Ascending aorta (tissue), 2 donors: ENCODE measurements at regions not wholly inside any gene's neighbourhood (a gene's known extent, or its start where the extent isn't known, plus 50 kb on each side); places are given as distances from the start of the nearest gene placed in this dataset.

ENCODE experiments used
- DNase-seq, 2 donors: peaks; one replicate each; pipeline ENCODE4 v3.0.0-alpha.2; 2019; ENCODE audit warnings: low spot score in 2 of 2
- H3K27ac ChIP-seq, 2 donors: fragments of 200-600 bp; sonication (generic); one replicate each; pipeline ENCODE4 v1.5.1; 2016 to 2017; ENCODE audit warnings: mild to moderate bottlenecking in 1 of 2
- H3K27me3 ChIP-seq: fragments of 200-600 bp; sonication (generic); one replicate; pipeline ENCODE4 v1.5.1; 2017
- H3K36me3 ChIP-seq, 2 donors: fragments of 200-600 bp; sonication (generic); one replicate each; pipeline ENCODE4 v1.5.1; 2016
- H3K4me1 ChIP-seq, 2 donors: fragments of 200-600 bp; sonication (generic); one replicate each; pipeline ENCODE4 v1.5.1; 2016 to 2017; ENCODE audit warnings: mild to moderate bottlenecking in 1 of 2
- H3K4me3 ChIP-seq, 2 donors: fragments of 200-600 bp; sonication (generic); one replicate each; pipeline ENCODE4 v1.5.1; 2016 to 2017; ENCODE audit warnings: mild to moderate bottlenecking in 1 of 2
- H3K9me3 ChIP-seq, 2 donors: fragments of 200-600 bp; sonication (generic); one replicate each; pipeline ENCODE4 v1.5.1; 2016
- intact Hi-C: fragments of 100-400 bp; cut with DNase I; formaldehyde crosslinking; loops from one replicate; pipeline ENCODE4 v1.15.1; 2023
- TF ChIP-seq, protein P1 (sequence below), 3 experiments: fragments of 200-600 bp in 2 of 3; fragments of 450-650 bp in 1 of 3; sonication (generic) in 2 of 3; IDR thresholded peaks; one replicate each; pipeline ENCODE4 v1.5.1; 2016 to 2019; ENCODE audit warnings: antibody characterized with exemption in 3 of 3, mild to moderate bottlenecking in 1 of 3, moderate library complexity in 1 of 3

DNA sequence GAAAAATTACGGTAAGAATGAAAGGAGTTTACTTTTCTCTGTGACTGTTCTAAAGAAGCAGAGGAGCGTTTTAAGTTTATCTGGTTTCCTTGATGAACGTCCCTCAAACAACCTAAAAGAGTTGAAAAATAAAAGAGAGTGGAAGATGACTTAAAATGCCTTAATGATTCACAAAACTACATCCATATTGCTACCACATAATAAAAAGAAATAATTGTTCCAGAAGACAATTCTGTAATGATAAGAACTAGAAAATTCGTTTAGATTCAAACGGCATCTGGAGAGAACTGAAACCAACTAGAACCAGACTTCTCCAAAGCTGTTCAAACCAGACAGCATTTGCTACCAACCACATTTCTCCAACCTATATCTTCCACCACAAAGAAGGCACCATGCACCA, 68.1 kb downstream of the TEKT4 start:
- TF ChIP-seq, protein P1, sequence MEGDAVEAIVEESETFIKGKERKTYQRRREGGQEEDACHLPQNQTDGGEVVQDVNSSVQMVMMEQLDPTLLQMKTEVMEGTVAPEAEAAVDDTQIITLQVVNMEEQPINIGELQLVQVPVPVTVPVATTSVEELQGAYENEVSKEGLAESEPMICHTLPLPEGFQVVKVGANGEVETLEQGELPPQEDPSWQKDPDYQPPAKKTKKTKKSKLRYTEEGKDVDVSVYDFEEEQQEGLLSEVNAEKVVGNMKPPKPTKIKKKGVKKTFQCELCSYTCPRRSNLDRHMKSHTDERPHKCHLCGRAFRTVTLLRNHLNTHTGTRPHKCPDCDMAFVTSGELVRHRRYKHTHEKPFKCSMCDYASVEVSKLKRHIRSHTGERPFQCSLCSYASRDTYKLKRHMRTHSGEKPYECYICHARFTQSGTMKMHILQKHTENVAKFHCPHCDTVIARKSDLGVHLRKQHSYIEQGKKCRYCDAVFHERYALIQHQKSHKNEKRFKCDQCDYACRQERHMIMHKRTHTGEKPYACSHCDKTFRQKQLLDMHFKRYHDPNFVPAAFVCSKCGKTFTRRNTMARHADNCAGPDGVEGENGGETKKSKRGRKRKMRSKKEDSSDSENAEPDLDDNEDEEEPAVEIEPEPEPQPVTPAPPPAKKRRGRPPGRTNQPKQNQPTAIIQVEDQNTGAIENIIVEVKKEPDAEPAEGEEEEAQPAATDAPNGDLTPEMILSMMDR (IDR thresholded peaks at IDR 0.05): no peak
- no peaks in the 10 kb centered on the region for H3K4me1 ChIP-seq
- no peak for DNase-seq

DNA sequence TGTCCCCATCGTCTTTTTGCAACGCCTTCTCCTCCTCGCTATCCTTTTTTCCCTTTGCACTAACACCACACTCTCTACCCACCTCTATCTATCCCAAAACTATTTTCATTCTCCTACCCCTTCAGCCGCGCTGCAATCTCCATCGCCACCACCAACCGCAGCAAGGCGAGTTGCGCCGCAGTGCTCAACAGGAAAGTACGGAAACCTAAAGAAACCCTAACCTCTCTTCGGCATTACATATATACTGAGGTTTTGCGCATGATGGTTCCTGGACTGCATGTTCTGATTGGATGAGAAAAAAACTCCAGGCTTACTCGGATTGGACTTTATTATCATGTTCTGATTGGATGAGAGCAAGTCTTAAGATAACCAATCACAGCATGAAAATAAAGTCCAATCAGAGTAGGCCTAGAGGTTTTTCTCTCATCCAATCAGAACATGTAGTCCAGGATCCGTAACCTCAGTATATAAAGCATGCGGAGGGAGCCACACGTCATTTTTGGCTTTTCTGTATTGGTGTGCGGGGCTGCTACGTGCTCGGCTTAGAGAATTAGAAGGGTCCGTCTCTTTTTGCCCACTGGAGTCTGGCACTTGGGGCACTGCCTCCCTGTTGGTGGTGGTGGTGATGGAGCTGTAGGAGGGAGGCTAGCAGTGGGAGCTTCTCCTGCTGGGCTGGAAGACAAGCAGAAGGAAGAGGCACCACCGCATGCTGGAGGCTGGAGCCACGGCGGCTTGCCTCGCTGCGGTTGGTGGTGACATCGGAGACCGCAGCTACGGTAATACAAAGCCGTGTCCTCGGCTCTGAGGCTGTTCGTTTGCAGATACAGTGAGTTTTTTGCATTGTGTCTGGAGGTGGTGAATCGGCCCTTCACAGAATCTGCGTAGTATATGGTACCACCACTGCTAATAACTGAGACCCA, 76.1 kb downstream of the TEKT4 start:
- intact Hi-C loops: no loop called here
- Histone ChIP-seq H3K9me3 (no peaks in the 10 kb centered on the region), H3K27ac (no peak overlapping the region), H3K4me3 (no peak overlapping the region), H3K27me3 (no peaks in the 10 kb centered on the region), H3K36me3 (no peaks in the 10 kb centered on the region), H3K4me1 (no peaks in the 10 kb centered on the region)
- TF ChIP-seq, protein P1 (IDR thresholded peaks at IDR 0.05): no peak
- no peak for DNase-seq

More for the DNA sequence above, 68.1 kb downstream of the TEKT4 start:
- no peak overlapping the region for H3K4me3 ChIP-seq
- no peak overlapping the region for H3K27ac ChIP-seq
- H3K36me3 ChIP-seq: no peaks in the 10 kb centered on the region
- H3K9me3 ChIP-seq: no peaks in the 10 kb centered on the region
- H3K27me3 ChIP-seq: no peaks in the 10 kb centered on the region
- intact Hi-C loops: no loop called here

DNA sequence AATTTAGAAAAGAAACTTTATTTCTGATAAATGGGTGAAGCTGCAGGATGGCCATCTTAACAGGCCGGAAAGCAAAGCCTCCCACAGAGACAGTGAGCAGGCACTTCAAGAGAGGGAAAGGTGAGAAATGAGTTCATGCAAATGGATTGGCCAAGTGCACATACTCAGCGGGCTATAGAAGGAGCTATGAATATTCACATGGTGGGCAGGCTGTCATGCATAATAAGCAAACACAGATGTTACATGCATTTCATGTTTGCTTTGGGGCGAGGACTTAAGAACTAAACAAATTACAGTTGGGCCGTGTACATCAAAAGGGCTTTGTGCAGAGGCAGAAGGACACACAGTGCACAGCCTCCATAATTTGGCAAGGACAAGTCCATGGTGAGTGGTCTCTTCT, 69.8 kb upstream of the MAL start:
- intact Hi-C loops: no loop called here
- H3K4me3 ChIP-seq: no peak overlapping the region
- H3K4me1 ChIP-seq: no peaks in the 10 kb centered on the region
- TF ChIP-seq, protein P1 (IDR thresholded peaks at IDR 0.05): no peak
- no peak for DNase-seq
- H3K27me3 ChIP-seq: no peaks in the 10 kb centered on the region
- no peak overlapping the region for H3K27ac ChIP-seq
- H3K9me3 ChIP-seq: no peaks in the 10 kb centered on the region
- no peaks in the 10 kb centered on the region for H3K36me3 ChIP-seq

DNA sequence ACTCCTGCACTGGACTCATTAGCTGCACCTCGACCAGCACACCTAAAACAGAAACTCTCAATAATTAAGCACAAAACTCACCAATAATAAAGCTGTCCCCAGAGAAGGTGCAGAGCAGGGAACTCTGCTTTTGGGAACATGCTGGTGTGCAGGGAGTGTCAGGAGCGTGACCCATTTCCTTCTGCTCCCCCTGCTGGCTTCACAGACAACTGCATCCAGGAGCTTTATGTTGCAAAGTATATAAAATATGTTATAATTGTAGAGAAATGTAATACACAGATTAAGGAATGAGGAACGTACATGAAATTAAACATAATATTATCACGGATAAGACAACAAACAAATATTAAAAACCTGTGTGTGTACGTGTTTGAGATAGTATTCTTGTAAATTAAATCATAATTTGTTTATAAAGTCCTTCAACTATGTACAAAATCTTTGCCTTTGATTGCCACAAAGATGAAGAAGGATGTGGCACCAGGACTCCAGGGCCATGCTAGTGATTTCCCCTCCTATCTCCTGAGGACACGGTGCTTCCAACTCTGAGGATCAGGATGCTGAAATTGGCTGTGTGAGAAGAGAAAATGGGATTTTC, 68.6 kb upstream of the MAL start:
- TF ChIP-seq, protein P1 (IDR thresholded peaks at IDR 0.05): peak; percentile 18 to 70 (median 65)
- no peak for DNase-seq
- Histone ChIP-seq H3K27me3 (no peaks in the 10 kb centered on the region), H3K4me3 (no peak overlapping the region), H3K36me3 (no peaks in the 10 kb centered on the region), H3K4me1 (no peaks in the 10 kb centered on the region), H3K9me3 (no peaks in the 10 kb centered on the region), H3K27ac (no peak overlapping the region)
- intact Hi-C loops: no loop called here

DNA sequence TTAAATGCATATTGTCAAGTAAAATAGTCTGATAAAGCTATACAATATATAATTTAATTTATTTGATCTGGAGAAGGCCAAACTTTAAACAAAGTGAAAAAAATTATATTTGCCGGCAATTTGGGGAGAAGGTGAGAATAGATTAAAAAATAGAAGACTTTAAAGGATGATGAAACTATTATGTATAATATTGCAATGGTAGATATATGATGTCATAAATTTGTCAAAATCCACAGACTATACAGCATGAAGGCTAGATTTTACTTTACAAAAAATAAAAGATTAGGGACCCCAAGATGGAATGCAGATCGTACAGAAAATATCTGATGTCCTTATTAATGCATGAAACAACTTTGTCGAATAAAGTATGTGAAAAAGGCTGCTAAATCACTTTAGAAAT, 67.3 kb upstream of the MAL start:
- TF ChIP-seq, protein P1 (IDR thresholded peaks at IDR 0.05): no peak
- no peak overlapping the region for H3K4me3 ChIP-seq

More for the DNA sequence above, 67.3 kb upstream of the MAL start:
- Histone ChIP-seq H3K36me3 (no peaks in the 10 kb centered on the region), H3K9me3 (no peaks in the 10 kb centered on the region), H3K27ac (no peak overlapping the region), H3K4me1 (no peaks in the 10 kb centered on the region), H3K27me3 (no peaks in the 10 kb centered on the region)
- intact Hi-C loops: no loop called here
- DNase-seq: no peak
